GOT3 (cell line): ENCODE measurements at regions not wholly inside any gene's neighbourhood (a gene's known extent, or its start where the extent isn't known, plus 50 kb on each side); places are given as distances from the start of the nearest gene placed in this dataset.

Source experiments
- DNase-seq: peaks from one replicate; lab custom pipeline; 2025; ENCODE audit warnings: mixed read lengths; lab: John Stamatoyannopoulos, UW

DNA sequence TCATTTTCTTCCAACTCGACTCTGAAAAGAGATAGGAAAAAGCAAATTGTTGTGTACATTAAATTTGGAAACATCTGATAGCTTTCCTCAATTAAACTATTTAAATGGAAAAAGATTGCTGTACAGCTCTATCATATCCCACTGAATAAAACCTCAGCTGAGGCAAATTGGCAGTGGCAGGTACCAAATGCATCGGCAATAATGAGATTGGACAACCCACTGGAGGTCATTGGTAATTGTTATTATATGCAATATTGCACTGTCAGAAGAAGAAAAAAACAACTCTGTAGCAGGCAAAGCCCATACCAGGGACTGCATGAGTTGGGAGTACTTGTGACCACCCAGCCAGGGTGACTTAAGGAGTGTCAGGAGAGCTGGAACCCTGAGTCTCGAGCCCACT lies 291.6 kb upstream of the SKOR2 start:
- DNase-seq, result no peak

DNA sequence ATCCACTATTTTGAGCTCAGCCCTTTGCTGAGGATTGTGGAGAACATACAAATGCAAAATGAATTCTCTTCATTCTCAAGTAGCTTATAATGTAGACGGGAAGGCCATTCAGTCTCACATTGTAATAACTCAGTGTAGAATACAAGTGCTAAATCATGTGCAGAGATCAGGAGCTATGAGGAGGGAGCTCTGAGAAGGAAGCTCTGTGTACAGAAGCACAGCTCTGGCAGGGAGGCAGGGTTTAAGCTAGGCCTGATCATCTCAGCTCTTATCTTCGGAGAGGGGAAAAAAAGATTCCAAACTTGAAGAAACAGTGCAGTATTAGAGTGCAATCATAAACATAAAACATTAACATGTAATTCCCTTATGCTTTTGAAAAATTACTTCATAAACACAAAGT lies 291.1 kb upstream of the SKOR2 start:
- no peak for DNase-seq

GRCh38 chr18:47531717-47532116 lies 280.3 kb upstream of the SKOR2 start:
- no peak for DNase-seq

DNA sequence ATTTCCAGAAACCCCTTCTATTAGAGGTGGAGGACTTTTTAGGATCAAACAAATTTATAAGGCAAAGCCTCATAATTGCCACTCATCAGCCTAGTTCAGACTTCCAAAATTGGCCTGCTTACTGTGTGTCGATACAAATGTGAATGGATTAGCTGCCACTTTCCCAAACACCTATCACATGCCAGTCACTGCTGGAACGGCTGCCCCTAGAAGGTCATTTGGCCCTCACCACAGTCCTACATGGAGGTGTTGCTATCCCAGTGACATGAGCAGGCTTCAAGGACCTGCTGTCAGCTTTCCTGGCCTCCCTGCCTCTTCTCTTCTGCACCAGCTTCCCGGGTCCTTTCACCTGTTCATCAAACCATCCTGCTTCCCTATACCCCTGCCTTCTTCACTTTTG lies 279.2 kb upstream of the SKOR2 start:
- no peak for DNase-seq

DNA sequence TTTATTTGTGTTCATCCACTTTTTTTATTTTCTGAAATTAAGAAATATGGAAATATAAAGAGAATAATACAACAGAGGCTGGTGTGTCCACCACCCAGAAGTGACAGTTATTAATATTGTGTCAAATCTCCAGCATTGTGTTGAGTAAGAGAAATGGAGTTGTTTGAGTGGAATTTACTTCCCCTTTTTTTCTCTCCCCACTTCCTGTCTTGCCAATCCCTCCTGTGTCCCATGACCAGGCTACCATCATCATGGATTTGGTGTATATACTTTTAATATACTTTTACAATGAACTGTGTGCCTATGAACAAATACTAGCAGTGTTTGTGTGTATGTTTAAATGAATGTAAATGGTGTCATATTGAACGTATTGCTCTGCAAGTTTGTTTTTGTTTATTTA lies 276.9 kb upstream of the SKOR2 start:
- DNase-seq, result no peak

DNA sequence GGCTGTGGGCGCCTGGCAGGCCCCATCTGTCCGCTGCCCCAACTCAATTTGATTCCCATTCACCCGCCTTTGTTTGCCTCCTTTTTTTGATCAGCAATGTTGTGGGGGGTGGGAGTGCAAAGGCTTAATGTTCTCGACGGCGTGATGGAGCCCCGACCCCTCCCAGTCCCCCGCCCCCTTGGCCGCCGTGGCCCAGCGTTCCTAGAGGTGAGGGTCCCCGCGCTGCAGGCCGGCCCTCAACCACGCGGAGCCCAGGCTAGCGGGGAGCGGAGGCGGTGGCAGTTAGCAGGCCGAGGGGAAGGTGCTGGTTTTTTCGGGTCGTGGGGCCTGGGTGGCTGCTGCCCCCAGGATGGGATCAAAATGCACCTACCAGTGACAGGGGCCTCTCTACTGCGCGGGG lies 274.7 kb upstream of the SKOR2 start:
- no peak for DNase-seq

- no peak for DNase-seq
Measured at GRCh38 chr18:47522359-47522758, 270.9 kb upstream of the SKOR2 start.

GRCh38 chr18:47520263-47520662 lies 268.8 kb upstream of the SKOR2 start:
- DNase-seq, result no peak

DNA sequence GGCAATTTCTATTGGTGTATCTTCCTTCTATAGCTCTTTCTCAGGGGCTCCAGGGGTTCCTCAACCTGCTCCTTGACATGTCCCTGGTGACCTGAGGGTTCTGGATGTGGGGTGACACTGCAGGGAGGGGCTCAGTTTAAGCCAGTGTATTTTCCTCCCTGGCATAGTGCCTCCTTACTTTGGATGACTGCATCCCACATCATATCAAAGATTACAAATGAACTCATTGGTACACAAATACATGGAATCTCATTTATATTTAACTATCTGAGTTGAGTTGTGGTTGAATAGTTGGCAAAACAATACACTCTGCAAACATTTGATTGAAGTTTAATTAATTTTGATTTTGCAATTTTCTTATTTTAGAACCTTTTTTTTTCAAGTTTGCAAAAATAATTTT lies 268.2 kb upstream of the SKOR2 start:
- no peak for DNase-seq

- DNase-seq, result no peak
Measured at GRCh38 chr18:47519277-47519676, 267.8 kb upstream of the SKOR2 start.

DNA sequence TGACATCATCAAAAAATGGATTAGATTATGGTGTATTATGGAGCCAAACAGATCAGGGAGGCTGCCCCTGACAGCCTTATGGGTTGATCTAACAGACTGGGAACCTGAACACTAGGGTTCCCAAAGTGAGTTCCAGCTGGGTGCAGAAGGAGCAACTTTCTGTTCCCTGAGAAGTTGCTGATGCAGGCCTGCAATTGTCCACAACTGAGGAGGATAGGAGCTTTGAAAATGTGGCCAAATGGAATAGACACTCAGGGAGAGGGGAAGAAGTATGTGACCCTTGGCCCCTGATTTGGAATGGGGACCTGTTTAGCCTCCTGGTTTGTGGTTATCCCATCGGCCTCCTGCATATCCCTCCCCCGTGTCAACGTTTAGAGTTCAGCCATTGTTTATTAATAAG lies 262.2 kb upstream of the SKOR2 start:
- DNase-seq, result no peak

GRCh38 chr18:47512726-47513435 lies 261.4 kb upstream of the SKOR2 start:
- DNase-seq, result no peak

GRCh38 chr18:47512056-47512455 lies 260.6 kb upstream of the SKOR2 start:
- no peak for DNase-seq

GRCh38 chr18:47510831-47511230 lies 259.4 kb upstream of the SKOR2 start:
- no peak for DNase-seq

DNA sequence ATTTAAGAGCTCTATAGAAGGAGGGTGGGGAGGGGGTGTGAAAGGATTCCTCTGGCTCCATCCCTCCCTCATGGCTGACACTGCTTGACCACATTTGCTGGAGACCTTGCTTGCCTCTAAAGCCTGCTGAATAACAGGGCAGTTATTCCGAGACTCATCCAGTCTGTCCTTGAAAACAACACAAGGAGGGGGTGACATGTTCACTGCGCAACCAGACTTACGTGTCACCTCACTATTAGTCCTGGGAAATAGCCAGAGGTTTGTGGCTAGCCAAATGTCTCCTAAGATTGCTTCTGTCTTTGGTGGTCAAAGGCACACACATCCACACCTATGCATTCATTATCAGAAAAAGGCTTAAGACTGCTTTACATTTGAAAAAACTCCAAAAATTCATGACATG lies 256.2 kb upstream of the SKOR2 start:
- DNase-seq, result no peak

- no peak for DNase-seq
Measured at GRCh38 chr18:47506897-47507296, 255.4 kb upstream of the SKOR2 start.

- no peak for DNase-seq
Measured at GRCh38 chr18:47501946-47502345, 250.5 kb upstream of the SKOR2 start.

DNA sequence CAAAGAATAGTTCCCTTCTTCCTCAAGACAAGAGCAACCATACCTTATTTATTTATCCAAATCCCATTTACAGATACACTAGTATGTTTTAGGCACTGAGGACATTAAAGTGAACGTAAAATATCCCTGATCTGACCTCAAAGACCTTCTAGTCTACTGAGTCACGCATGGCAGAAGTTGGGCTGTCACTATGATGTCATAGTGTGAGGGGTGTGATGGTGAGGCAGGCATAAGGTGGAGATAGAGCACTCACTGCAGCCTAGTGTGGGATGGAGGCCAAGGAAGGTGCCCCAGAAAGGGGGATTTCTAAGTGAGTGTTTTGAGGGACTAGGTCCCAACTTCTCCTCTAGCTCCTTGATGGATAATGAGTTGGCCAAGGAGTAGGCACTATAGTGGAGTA lies 249.5 kb upstream of the SKOR2 start:
- DNase-seq, result no peak

DNA sequence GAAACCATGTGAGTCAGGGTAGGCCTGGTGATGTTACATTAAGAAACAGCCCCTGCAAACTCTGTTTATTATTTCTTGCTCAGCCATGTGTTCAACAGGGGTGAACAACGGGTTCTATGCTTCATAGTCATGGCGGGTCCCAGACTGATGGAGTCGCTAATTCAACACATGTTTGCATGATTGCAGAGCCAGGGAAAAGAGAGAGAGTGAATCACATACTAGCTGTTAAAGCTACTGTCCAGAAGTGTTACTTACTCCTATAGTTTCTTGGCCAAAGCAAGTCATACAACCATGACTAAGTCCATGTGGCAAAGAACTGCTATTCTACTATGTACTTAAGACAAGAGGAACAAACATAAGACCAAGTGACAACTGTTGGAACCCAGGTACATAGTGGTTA lies 241.2 kb upstream of the SKOR2 start:
- no peak for DNase-seq

DNA sequence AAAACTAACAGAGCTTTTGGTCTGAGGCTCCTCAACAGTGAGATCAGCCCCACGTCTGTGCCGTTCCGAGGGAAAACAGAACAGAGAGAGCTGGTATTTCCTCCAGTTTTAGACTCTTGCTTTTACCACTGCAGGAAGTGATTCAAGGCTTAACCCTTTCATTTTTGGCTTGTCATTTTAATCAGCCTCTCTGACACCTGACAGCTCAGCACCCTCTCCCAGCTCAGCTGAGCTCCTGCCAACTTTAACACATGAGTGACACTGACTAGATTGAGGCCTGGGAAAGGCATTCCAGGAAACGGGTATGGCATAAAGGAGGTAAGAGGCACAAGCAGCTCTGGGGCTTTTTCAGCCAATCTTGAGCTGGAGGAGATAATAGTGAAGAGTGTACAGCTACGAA lies 239.4 kb upstream of the SKOR2 start:
- no peak for DNase-seq

DNA sequence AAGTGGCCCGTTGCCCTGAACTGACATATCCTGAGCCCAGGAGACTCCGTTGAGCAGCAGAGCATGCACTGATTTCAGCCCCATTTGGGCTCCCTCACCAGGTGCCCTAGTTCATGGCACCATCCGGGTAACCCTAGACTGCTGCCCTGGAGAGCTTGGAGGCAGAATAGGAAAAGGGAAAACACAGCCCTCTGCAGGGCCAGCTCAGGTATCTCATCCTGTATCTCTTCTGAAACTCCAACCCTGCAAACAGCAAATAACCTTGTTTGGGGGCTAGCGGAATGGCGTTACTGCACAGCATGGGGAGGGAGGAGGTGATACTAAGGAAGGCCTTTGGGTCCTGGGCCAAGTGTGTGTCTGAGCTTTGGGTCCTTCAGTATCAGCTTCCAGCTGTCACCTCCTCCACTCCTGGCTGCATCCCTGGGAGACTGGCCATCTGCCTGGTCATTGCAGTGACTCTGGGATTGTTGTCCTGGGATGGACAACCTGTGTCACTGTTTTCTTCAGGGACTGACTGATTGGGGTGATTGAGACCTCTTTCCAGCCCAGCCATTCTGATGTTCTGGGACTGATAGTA lies 233.8 kb upstream of the SKOR2 start:
- no peak for DNase-seq

DNA sequence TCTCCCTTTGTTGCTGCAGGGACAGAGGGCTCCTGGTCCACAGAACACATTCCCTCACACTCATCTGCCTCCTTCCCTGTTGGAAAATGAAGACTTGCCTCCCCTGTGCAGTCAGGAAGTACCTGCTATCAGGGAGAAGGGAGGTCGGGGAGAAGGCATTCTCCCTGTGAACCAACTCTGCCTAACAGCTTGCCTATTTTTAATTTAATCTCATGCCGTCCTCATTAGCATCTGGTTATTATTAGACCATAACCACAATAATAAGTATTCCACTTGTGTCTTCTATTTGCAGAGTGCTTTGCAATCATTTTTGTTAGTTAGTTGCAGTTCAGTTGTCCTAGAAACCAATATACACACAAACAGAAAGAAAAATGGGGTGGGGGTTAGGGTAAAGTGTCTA lies 232.6 kb upstream of the SKOR2 start:
- DNase-seq, result no peak

GRCh38 chr18:47480166-47480565 lies 228.7 kb upstream of the SKOR2 start:
- no peak for DNase-seq

GRCh38 chr18:47471784-47472183 lies 220.3 kb upstream of the SKOR2 start:
- no peak for DNase-seq
